Memory B cell (primary cell): ENCODE measurements at regions not wholly inside any gene's neighbourhood (a gene's known extent, or its start where the extent isn't known, plus 50 kb on each side); places are given as distances from the start of the nearest gene placed in this dataset.

Experiments
- ATAC-seq: fragments of 150-1000 bp; cut with Tn5 transposase; 2 replicates; pipeline ENCODE4 v1.10.0; 2021; ENCODE audit warnings: low read depth, mild to moderate bottlenecking, moderate library complexity
- DNase-seq, 2 donors: peaks; one replicate each; pipeline ENCODE4 v3.0.0; 2022; ENCODE audit warnings: low spot score in 2 of 2
- H3K27ac Mint-ChIP-seq: one replicate; pipeline ENCODE4 v1.8.0; 2022; ENCODE audit warnings: mild to moderate bottlenecking, moderate library complexity, mixed read lengths
- H3K27me3 Mint-ChIP-seq: one replicate; pipeline ENCODE4 v1.8.0; 2022; ENCODE audit warnings: mixed read lengths
- H3K36me3 Mint-ChIP-seq: one replicate; pipeline ENCODE4 v1.8.0; 2022; ENCODE audit warnings: mild to moderate bottlenecking, mixed read lengths
- H3K4me1 Mint-ChIP-seq: one replicate; pipeline ENCODE4 v1.8.0; 2022; ENCODE audit warnings: mixed read lengths
- H3K4me3 Mint-ChIP-seq: one replicate; pipeline ENCODE4 v1.8.0; 2022; ENCODE audit warnings: mild to moderate bottlenecking, moderate library complexity, mixed read lengths
- H3K9me3 Mint-ChIP-seq: one replicate; pipeline ENCODE4 v1.8.0; 2022; ENCODE audit warnings: mixed read lengths

DNA sequence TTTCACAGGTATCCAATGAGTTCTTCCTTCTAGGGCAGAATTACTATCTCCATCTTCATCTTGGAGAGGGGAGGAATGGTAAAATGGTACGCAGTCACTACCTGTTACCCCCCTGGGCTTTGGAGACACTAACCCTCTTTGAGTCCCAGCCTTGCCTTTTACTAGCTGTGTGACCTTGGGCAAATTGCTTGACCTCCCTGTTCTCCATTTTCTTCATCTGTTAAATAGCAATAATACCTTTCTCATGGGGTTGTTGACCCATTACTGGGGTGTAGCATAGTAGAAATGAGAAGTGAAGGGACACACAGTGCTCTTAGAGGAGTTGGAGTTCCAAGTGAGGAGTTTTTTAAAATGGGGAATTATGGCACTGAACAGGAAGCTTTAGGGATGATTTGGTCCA is 324.7 kb downstream of the FOXL1 start:
- H3K4me3 Mint-ChIP-seq: no peak overlapping the region
- H3K9me3 Mint-ChIP-seq: no peaks in the 10 kb centered on the region
- no peaks in the 10 kb centered on the region for H3K36me3 Mint-ChIP-seq
- ATAC-seq: no peak
- no peak overlapping the region for H3K27ac Mint-ChIP-seq
- no peaks in the 10 kb centered on the region for H3K4me1 Mint-ChIP-seq
- no peak for DNase-seq
- H3K27me3 Mint-ChIP-seq: peaks cover 4% of the 10 kb centered on the region

DNA sequence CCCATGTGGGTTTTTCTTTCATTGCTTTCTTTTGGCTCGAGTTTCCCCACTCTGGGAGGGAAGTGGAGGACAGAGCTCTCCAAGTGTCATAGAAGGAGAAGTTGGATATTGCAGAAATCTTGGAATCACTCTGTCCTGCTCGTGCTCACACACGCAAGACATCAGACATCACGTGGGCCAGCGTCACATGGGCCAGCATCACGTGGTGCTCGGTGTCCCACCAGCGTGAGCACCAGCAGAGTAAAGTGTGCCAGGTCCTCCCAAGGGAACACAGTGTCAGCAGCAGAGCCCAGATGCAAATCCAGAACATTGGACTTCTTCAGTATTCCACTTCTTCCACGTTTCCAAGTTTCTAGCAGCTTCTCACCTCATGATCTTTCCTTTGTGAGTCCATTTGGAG is 327.0 kb downstream of the FOXL1 start:
- Mint-ChIP-seq H3K4me3 (no peak overlapping the region), H3K27ac (no peak overlapping the region), H3K27me3 (peaks cover 4% of the 10 kb centered on the region), H3K9me3 (no peaks in the 10 kb centered on the region), H3K36me3 (no peaks in the 10 kb centered on the region), H3K4me1 (no peaks in the 10 kb centered on the region)
- DNase-seq: no peak
- no peak for ATAC-seq

DNA sequence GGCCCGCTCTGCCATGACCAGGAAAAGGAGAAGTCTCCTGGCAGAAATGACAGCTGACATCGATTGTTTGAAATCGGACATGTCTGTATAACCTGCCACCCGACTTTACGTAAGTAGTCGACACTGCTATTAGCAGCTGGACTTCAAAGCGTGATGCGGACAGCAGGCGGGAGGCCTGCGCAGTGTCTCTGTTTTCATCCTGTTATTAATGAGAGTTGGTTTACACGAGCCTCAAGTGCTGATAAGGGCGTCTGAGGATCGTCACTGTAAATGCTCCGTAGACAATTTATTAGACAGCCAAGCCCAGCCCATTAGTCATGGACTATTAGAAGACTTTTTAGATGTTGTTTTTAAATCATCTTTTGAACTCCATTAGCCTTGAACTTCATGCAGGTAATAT is 328.3 kb downstream of the FOXL1 start:
- no peak overlapping the region for H3K27ac Mint-ChIP-seq
- no peak overlapping the region for H3K4me3 Mint-ChIP-seq
- peaks cover 4% of the 10 kb centered on the region for H3K27me3 Mint-ChIP-seq
- H3K36me3 Mint-ChIP-seq: no peaks in the 10 kb centered on the region
- H3K4me1 Mint-ChIP-seq: no peaks in the 10 kb centered on the region
- DNase-seq (no peak), ATAC-seq (no peak)
- no peaks in the 10 kb centered on the region for H3K9me3 Mint-ChIP-seq

DNA sequence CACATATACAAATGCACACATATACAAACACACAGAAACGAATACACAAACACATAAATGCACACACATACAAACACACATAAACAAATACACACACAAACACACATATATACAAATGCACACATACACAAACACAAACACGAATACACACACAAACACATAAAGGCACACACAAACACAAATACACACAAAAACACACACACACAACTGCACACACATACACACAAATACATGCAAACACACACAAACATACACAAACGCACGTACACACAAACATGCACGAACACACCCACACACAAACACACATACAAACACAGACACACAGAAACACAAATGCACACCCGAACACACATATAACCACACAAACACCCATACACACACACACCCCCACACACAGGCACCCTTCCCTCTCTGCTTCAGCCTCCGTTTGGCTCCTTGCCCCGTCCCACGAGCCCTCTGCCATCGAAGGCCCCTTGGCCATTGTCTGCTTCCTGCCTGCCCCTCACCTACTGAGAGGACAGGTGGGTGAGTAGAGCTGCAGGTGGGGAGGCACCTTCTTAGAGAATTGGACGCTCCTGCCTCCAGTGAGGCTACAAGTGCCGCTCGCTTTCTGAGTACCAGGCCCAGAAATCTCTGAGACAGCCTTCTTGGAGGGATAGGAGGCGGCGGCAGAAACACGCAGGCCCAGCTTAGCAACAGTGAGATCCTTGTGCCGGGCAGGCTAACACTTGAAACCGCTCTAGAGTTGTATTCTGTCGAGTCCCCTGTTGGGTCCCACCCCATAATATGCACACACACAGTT is 331.2 kb downstream of the FOXL1 start:
- no peaks in the 10 kb centered on the region for H3K9me3 Mint-ChIP-seq
- H3K27ac Mint-ChIP-seq: no peak overlapping the region
- no peak for DNase-seq
- no peaks in the 10 kb centered on the region for H3K4me1 Mint-ChIP-seq
- ATAC-seq: no peak
- H3K4me3 Mint-ChIP-seq: no peak overlapping the region
- H3K27me3 Mint-ChIP-seq: peaks cover 2% of the 10 kb centered on the region
- H3K36me3 Mint-ChIP-seq: no peaks in the 10 kb centered on the region

DNA sequence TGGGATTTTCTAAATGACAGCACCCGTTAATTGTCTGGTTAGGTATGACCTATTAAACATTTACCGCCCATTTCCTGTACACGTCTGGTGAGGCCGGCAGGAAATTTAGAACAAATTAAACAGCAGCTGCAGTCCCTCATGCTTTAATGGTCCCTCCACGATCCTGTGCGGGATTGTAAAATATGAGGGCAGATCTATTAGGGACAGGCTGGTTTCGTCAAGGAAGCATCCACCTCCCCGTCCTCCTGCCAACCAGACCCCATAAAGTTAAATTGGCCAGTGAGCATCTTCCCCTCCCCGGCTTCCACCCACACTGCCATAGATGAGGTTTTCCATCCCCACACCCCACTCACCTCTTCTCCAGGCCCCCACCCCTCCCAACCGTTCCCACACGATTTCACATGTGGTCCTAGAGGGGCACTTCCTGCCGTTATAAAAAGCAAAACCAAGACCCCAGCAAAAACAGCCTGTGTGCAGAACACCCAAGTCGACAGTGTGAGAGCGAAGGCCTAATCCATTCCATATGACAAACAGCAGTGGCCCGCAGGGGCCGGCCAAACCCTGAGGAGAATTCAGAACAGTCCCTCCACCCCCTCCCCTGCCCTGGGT is 331.9 kb downstream of the FOXL1 start:
- no peaks in the 10 kb centered on the region for H3K36me3 Mint-ChIP-seq
- no peaks in the 10 kb centered on the region for H3K4me1 Mint-ChIP-seq
- no peak overlapping the region for H3K4me3 Mint-ChIP-seq
- H3K9me3 Mint-ChIP-seq: no peaks in the 10 kb centered on the region
- no peak for DNase-seq
- no peak overlapping the region for H3K27ac Mint-ChIP-seq
- no peak for ATAC-seq
- H3K27me3 Mint-ChIP-seq: peaks cover 2% of the 10 kb centered on the region

DNA sequence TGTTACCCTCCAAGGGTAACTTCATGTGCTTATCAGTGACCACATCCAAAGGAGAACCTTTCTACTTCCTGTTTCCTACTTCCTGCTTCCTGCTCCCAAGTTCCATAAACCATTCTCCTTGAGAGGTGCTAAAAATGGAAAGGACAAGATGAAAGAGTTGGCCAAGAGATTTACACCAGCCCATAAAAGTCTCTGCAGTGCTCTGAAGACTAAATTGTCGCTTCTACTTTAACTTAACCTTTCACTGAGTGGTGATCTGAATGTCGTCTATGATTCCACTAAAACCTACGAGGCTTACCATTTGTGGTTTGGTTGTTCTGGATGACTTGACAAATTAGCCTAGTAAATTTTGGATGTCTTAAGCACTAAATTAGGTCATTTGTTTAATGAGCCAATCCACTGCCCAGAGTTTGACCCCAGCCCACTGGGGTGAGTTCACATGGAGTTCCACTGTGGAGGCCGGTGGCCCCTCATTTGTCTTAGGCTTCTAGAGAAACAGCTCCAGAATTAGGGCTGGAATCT is 333.1 kb downstream of the FOXL1 start:
- no peaks in the 10 kb centered on the region for H3K36me3 Mint-ChIP-seq
- no peak overlapping the region for H3K27ac Mint-ChIP-seq
- H3K4me1 Mint-ChIP-seq: no peaks in the 10 kb centered on the region
- H3K9me3 Mint-ChIP-seq: no peaks in the 10 kb centered on the region
- ATAC-seq (no peak), DNase-seq (no peak)
- H3K4me3 Mint-ChIP-seq: no peak overlapping the region
- H3K27me3 Mint-ChIP-seq: peaks cover 2% of the 10 kb centered on the region

DNA sequence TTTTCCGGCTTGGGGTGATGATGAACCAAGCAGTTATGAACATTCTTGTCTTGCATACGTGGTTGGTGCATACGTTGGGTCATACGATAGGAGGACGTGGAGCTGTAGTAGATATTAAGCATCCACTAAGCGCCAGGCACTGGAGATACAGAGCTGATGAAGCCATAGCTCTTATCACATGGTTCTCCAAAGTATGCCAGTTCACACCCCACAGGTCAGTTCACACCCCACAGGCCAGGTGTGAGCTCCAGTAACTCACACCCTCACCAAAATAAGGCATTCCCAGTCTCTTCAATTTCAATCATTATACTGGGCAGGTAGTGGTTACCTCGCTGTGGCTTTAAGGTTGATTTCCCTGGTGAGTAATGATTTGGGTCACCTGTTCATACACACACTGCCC is 335.5 kb downstream of the FOXL1 start:
- peaks cover 2% of the 10 kb centered on the region for H3K27me3 Mint-ChIP-seq
- ATAC-seq (no peak), DNase-seq (no peak)
- H3K36me3 Mint-ChIP-seq: no peaks in the 10 kb centered on the region
- no peak overlapping the region for H3K4me3 Mint-ChIP-seq
- H3K4me1 Mint-ChIP-seq: no peaks in the 10 kb centered on the region
- no peak overlapping the region for H3K27ac Mint-ChIP-seq
- H3K9me3 Mint-ChIP-seq: no peaks in the 10 kb centered on the region

DNA sequence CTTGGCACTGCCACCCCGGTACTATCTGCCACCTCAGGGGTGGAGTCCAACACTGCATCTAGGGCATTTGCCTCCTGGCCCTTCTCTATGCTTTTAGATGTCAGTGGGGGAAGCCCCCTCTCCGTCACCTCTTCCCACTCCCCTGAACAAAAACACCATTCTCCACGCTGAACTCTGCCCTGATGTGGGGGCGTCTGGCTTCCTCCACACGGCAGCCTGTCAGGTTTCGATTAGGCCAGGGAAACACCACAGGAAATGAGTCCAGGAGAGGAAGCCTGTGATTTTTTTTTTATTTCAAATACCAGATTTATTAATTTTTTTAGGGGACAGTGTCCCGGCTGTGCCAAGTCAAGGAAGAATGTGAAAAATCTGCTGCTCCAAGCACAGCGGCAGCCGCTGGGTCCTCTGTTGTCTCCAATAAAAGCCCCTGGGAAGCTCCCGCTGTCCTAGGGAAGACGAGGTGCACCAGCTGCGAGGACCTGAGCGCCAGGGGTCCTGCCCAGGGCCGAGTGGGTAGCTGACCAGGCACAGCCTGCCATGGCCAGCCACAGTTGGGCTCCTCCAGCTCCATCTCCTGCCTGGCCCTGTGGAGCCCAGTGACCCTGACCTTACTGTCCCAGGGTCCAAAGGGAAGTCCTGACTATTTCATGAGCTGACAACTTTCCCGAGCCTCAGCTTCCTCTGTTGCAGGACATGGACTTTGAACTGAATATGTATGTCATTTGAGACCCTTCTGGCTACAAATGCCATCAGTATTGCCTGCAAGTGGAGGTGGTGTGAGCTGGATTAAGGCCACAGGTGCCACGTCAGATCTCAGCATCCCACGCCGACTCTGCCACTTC is 336.7 kb downstream of the FOXL1 start:
- H3K27me3 Mint-ChIP-seq: peaks cover 2% of the 10 kb centered on the region
- no peaks in the 10 kb centered on the region for H3K4me1 Mint-ChIP-seq
- H3K4me3 Mint-ChIP-seq: no peak overlapping the region
- H3K9me3 Mint-ChIP-seq: no peaks in the 10 kb centered on the region
- DNase-seq (no peak), ATAC-seq (no peak)
- no peak overlapping the region for H3K27ac Mint-ChIP-seq
- H3K36me3 Mint-ChIP-seq: no peaks in the 10 kb centered on the region

DNA sequence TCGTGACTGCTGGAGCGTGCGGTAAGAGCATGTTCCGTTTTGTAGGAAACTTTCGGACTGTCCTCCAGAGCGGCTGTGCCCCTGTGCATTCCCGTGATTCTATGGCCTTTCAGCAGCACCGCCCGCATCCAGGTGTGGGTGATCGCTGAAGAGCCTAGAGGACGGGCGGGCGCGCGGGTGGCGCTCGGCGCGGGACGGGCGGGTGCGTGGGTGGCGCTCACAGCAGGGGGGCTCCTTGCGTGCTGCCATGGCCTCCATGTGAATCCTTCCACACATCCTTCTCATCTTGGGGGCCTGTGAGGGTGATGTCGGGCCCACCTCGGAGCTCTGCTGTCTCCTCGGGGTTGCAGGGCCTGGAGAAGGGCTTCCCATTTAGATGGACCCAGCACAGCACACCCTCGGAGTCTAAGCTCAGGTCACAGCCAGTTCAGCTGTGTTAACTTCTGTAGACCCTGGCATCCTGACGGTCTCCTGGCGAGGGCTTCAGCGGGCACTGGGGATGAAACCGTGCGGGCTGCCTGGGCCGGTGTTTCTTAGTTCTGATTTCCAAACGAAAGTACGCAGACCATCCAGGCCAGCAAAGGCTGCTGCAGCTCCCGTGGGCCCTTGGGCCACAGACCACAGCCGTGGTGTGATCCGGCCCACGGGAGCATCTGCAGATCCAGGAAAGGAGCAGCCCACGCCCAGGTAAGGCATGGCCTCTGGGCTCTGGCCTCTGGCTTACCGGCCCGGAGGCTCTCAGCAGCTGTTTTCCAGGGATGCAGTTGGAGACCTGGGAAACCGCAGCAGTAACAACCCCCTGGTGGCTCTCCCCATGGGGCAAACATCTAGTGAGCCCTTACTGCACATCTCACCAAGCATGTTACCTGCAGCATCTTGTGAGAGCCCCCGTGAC is 339.4 kb downstream of the FOXL1 start:
- Mint-ChIP-seq H3K9me3 (no peaks in the 10 kb centered on the region), H3K4me1 (no peaks in the 10 kb centered on the region), H3K27ac (no peak overlapping the region), H3K36me3 (no peaks in the 10 kb centered on the region), H3K27me3 (no peaks in the 10 kb centered on the region), H3K4me3 (no peak overlapping the region)
- DNase-seq: no peak
- ATAC-seq: no peak

DNA sequence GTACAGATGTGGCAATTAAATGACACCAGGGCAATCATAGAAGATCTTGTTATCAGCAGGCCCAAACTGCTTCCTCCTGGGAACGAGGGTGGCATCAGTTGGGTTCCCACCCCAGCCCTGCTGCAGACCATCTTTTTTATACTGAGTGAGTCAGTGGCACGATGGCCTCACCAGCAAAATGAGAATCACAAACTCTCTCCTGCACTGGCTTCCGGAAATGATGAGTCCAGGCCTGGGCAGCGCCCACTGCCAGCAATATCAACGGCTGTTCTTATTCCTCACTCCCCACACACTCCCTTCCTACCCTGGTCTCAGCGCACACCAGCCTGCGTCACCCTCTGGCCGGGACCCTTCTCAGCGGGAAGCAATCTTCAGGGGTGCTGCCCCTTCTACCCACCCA is 340.3 kb downstream of the FOXL1 start:
- H3K4me1 Mint-ChIP-seq: no peaks in the 10 kb centered on the region
- H3K36me3 Mint-ChIP-seq: no peaks in the 10 kb centered on the region
- no peaks in the 10 kb centered on the region for H3K27me3 Mint-ChIP-seq
- ATAC-seq (no peak), DNase-seq (no peak)
- H3K9me3 Mint-ChIP-seq: no peaks in the 10 kb centered on the region
- no peak overlapping the region for H3K27ac Mint-ChIP-seq
- no peak overlapping the region for H3K4me3 Mint-ChIP-seq

DNA sequence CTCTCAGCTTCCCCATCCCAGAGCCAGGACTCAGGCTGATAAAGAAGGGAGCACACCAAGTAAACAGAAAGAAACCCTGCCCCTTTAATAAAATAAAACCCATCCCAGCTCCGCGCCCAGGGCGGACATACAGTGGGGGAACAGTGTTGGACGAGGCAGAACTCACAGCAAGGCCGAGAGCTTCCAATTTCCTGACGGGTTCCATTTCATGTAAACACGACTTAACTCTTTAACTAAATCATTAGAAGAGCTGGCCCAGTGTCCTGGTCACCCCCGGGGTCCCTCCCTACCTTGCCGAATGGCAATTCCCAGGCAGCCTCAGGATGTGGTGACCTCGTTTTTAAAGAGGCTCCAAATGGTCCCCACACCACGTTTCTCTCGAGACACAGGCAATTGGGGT is 340.7 kb downstream of the FOXL1 start:
- H3K4me3 Mint-ChIP-seq: no peak overlapping the region
- H3K4me1 Mint-ChIP-seq: no peaks in the 10 kb centered on the region
- no peaks in the 10 kb centered on the region for H3K36me3 Mint-ChIP-seq
- no peak overlapping the region for H3K27ac Mint-ChIP-seq
- no peaks in the 10 kb centered on the region for H3K9me3 Mint-ChIP-seq
- no peaks in the 10 kb centered on the region for H3K27me3 Mint-ChIP-seq
- no peak for ATAC-seq
- no peak for DNase-seq

DNA sequence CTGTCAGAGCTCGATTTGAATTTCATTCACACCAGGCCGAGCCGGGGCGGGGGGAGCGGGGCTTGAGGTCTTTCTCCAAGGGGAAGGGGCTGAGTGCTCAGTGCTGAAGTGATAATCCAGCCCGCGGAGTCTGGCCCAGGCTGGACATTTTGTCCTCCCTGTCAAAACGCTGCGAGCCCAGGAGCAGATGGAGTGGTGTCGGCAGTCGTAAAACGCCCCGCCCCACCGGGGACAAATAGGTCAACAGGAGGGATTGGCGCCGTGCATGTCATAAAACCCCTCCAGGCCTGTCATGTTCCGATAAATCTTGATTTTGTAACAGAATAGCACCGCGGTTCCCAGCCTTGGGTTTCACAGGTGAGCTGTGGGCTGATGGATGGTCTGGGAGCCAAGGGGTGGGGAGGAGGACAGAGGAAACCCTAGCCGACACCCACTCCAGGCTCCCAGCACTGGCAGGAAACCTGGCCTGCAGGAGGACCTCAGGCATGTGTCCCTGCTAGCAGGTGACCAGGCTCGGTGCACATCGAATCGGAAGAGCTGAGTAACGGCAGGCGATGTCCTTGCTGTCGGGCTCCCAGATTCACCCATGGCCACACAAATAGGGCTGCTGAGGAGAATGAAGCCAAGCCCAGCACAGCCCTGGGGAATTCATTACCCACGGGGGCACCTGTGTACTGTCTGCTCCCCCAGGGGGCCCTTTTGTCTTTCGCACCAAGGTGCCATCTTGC is 341.4 kb downstream of the FOXL1 start:
- H3K36me3 Mint-ChIP-seq: no peaks in the 10 kb centered on the region
- no peak overlapping the region for H3K4me3 Mint-ChIP-seq
- H3K27me3 Mint-ChIP-seq: peaks cover 4% of the 10 kb centered on the region
- H3K27ac Mint-ChIP-seq: no peak overlapping the region
- ATAC-seq: no peak
- DNase-seq: no peak
- H3K4me1 Mint-ChIP-seq: no peaks in the 10 kb centered on the region
- no peaks in the 10 kb centered on the region for H3K9me3 Mint-ChIP-seq

DNA sequence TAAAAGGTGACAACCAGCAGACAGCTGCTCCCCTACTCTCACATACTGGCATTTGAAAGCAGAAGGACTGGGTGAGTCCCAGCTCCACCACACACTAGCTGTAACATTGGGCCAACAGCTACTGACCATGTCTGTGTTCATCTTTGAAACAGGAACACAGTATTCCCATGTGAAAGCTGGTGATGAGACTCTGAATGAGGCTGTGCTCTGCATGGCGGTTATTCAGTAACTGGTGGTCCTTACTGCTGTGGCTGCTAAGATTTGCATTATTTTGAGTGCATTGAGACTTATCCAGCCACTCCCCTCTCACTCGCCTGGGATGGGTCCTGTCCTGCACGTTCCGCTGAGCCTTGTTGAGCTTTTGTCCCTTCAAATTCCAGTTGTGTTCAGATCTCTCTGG is 342.9 kb downstream of the FOXL1 start:
- DNase-seq: no peak
- Mint-ChIP-seq H3K27me3 (peaks cover 10% of the 10 kb centered on the region), H3K27ac (no peak overlapping the region), H3K4me1 (no peaks in the 10 kb centered on the region), H3K9me3 (no peaks in the 10 kb centered on the region), H3K4me3 (no peak overlapping the region), H3K36me3 (no peaks in the 10 kb centered on the region)
- no peak for ATAC-seq
